ENCODE measurements at regions not wholly inside any gene's neighbourhood (a gene's known extent, or its start where the extent isn't known, plus 50 kb on each side); places are given as distances from the start of the nearest gene placed in this dataset.

GRCh38 chr6:95242560-95242959 is 334.8 kb upstream of the MANEA start (continued):
- TF ChIP-seq ZXDC (CRISPR knock-in tag; IDR thresholded peaks at IDR 0.05) (no peak), ZNF547 (CRISPR knock-in tag; IDR thresholded peaks at IDR 0.05) (no peak), ELF1 (CRISPR knock-in tag; IDR thresholded peaks at IDR 0.05) (no peak), MLX (CRISPR knock-in tag; IDR thresholded peaks at IDR 0.05) (no peak), PATZ1 (CRISPR knock-in tag; IDR thresholded peaks at IDR 0.05) (no peak)

GRCh38 chr6:95243053-95243452 is 334.3 kb upstream of the MANEA start:
- Histone ChIP-seq H3K27me3 (ENCODE audit: control insufficient read depth in 1 of 2, insufficient read depth in 2 of 2, low read length in 2 of 2) (no peaks in the 10 kb centered on the region), H3K9ac (ENCODE audit: insufficient read depth, low read depth, low read length) (no peak overlapping the region), H2AFZ (ENCODE audit: low read length) (no peak overlapping the region), H3K79me2 (ENCODE audit: insufficient read depth, low read length) (no peaks in the 10 kb centered on the region), H3K9me3 (ENCODE audit: low read length) (no peaks in the 10 kb centered on the region), H3K4me2 (ENCODE audit: low read depth, low read length) (no peak overlapping the region), H3K4me3 (replicated peaks in 1 of 3; ENCODE audit: insufficient read depth in 1 of 3, low read depth in 2 of 3, low read length in 3 of 3) (no peak overlapping the region), H3K36me3 (replicated peaks in 1 of 2; ENCODE audit: control insufficient read depth in 1 of 2, insufficient read depth in 2 of 2, low read length in 2 of 2) (no peaks in the 10 kb centered on the region), H3K4me1 (ENCODE audit: insufficient read depth, low read length) (no peaks in the 10 kb centered on the region), H3K27ac (ENCODE audit: extremely low read length, insufficient read depth, low read length) (no peak overlapping the region), H4K20me1 (ENCODE audit: insufficient read depth, low read length) (no peaks in the 10 kb centered on the region)
- ChIA-PET CTCF (ENCODE audit: low intra/inter-chr PET ratio, low total read pairs) (no interaction called here), POLR2A (no interaction called here)
- ATAC-seq, result no peak
- in situ Hi-C loops (cut with HindIII; ENCODE audit: extremely low pct_ligation_motif_present, low pct_unique_long_range_greater_than_20kb), result no loop called here
- intact Hi-C loops (cut with micrococcal nuclease; ENCODE audit: unreplicated experiment), result no loop called here
- no TSS peak for BruUV-seq (replicated peaks)
- no peak for TF ChIP-seq TRIM24 (CRISPR knock-in tag; IDR thresholded peaks at IDR 0.05)
- no peak for TF ChIP-seq BCL3 (CRISPR knock-in tag; IDR thresholded peaks at IDR 0.05)
- TF ChIP-seq ELF3 (CRISPR knock-in tag; IDR thresholded peaks at IDR 0.05), result no peak
- FAIRE-seq, result no peak
- no peak for DNase-seq (ENCODE audit: low spot score)
